Thyroid gland (tissue), 4 donors: ENCODE measurements at regions not wholly inside any gene's neighbourhood (a gene's known extent, or its start where the extent isn't known, plus 50 kb on each side); places are given as distances from the start of the nearest gene placed in this dataset.

Experiments used
- POLR2A ChIP-seq, 2 donors: fragments of 450-650 bp; IDR thresholded peaks; one replicate each; pipeline ENCODE4 v1.6.1; 2017; ENCODE audit warnings: antibody characterized with exemption in 2 of 2, mild to moderate bottlenecking in 2 of 2, moderate library complexity in 1 of 2
- TF ChIP-seq, protein P1 (sequence below), 6 experiments: fragments of 200-600 bp in 3 of 6; fragments of 450-650 bp in 3 of 6; sonication (generic) in 3 of 6; IDR thresholded peaks; one replicate each; pipeline ENCODE4 v1.5.1; 2016 to 2019; ENCODE audit warnings: antibody characterized with exemption in 6 of 6, mild to moderate bottlenecking in 2 of 6, inconsistent platforms in 1 of 6, moderate library complexity in 1 of 6

- TF ChIP-seq, protein P1, sequence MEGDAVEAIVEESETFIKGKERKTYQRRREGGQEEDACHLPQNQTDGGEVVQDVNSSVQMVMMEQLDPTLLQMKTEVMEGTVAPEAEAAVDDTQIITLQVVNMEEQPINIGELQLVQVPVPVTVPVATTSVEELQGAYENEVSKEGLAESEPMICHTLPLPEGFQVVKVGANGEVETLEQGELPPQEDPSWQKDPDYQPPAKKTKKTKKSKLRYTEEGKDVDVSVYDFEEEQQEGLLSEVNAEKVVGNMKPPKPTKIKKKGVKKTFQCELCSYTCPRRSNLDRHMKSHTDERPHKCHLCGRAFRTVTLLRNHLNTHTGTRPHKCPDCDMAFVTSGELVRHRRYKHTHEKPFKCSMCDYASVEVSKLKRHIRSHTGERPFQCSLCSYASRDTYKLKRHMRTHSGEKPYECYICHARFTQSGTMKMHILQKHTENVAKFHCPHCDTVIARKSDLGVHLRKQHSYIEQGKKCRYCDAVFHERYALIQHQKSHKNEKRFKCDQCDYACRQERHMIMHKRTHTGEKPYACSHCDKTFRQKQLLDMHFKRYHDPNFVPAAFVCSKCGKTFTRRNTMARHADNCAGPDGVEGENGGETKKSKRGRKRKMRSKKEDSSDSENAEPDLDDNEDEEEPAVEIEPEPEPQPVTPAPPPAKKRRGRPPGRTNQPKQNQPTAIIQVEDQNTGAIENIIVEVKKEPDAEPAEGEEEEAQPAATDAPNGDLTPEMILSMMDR (IDR thresholded peaks at IDR 0.05), result no peak
- TF ChIP-seq POLR2A (IDR thresholded peaks at IDR 0.05), result no peak
Measured at GRCh38 chr18:27762054-27762453, 414.9 kb downstream of the CDH2 start.
